Liver (tissue), 8 donors: ENCODE measurements at regions not wholly inside any gene's neighbourhood (a gene's known extent, or its start where the extent isn't known, plus 50 kb on each side); places are given as distances from the start of the nearest gene placed in this dataset.
A peak's percentile ranks its signal among the peaks of the same experiment; 100 is the strongest.

Experiments used
- DNase-seq: peaks from one replicate; pipeline ENCODE4 v3.0.0-alpha.2; 2017; ENCODE audit warnings: low spot score
- H3K27ac ChIP-seq, 2 donors: one replicate each; pipeline ENCODE4 v1.7.0; 2013; ENCODE audit warnings: inconsistent platforms in 2 of 2, low read length in 2 of 2, control low read depth in 1 of 2, low read depth in 1 of 2, mild to moderate bottlenecking in 1 of 2
- H3K27me3 ChIP-seq, 4 donors: one replicate each; pipeline versions ENCODE4 v1.6.1 to v1.7.0; 2013; ENCODE audit warnings: low read length in 3 of 4, inconsistent platforms in 1 of 4, mild to moderate bottlenecking in 1 of 4, moderate library complexity in 1 of 4; ENCODE audit not compliant: control insufficient read depth in 4 of 4, insufficient read depth in 4 of 4
- H3K36me3 ChIP-seq, 4 donors: one replicate each; pipeline versions ENCODE4 v1.6.1 to v1.7.0; 2013; ENCODE audit warnings: low read length in 3 of 4, mild to moderate bottlenecking in 3 of 4, low read depth in 1 of 4, moderate library complexity in 1 of 4; ENCODE audit not compliant: control insufficient read depth in 4 of 4, insufficient read depth in 3 of 4
- H3K4me1 ChIP-seq, 4 donors: one replicate each; pipeline versions ENCODE4 v1.6.1 to v1.7.0; 2013; ENCODE audit warnings: low read length in 3 of 4, mild to moderate bottlenecking in 3 of 4, moderate library complexity in 1 of 4; ENCODE audit not compliant: control insufficient read depth in 4 of 4, insufficient read depth in 4 of 4
- H3K4me3 ChIP-seq, 3 donors: one replicate each; pipeline versions ENCODE4 v1.6.1 to v1.7.0; 2013; ENCODE audit warnings: low read length in 3 of 3, control low read depth in 1 of 3, low read depth in 1 of 3, mild to moderate bottlenecking in 1 of 3
- H3K9ac ChIP-seq, 2 donors: one replicate each; pipeline ENCODE4 v1.7.0; 2013; ENCODE audit warnings: low read length in 2 of 2, mild to moderate bottlenecking in 2 of 2, moderate library complexity in 2 of 2, control low read depth in 1 of 2, low read depth in 1 of 2
- H3K9me3 ChIP-seq, 4 donors: one replicate each; pipeline versions ENCODE4 v1.6.1 to v1.7.0; 2013; ENCODE audit warnings: low read length in 3 of 4; ENCODE audit not compliant: control insufficient read depth in 4 of 4
- EGR1 ChIP-seq, 2 donors: IDR thresholded peaks; 2 replicates each; pipeline ENCODE4 v1.6.1; 2016 to 2018; ENCODE audit warnings: antibody characterized with exemption in 2 of 2, low read depth in 2 of 2
- FOXA1 ChIP-seq: IDR thresholded peaks from 2 replicates; pipeline ENCODE4 v1.6.1; 2016; ENCODE audit warnings: antibody characterized with exemption
- FOXA2 ChIP-seq: IDR thresholded peaks from 2 replicates; pipeline ENCODE4 v1.6.1; 2016; ENCODE audit warnings: antibody characterized with exemption
- GABPA ChIP-seq, 2 donors: IDR thresholded peaks in 1 of 2; conservative IDR thresholded peaks in 1 of 2; 2 replicates each; pipeline ENCODE4 v1.6.1; 2016; ENCODE audit warnings: antibody characterized with exemption in 2 of 2, mild to moderate bottlenecking in 1 of 2, moderate library complexity in 1 of 2
- HNF4A ChIP-seq, 2 donors: conservative IDR thresholded peaks; 2 replicates each; pipeline ENCODE4 v1.6.1; 2016; ENCODE audit warnings: antibody characterized with exemption in 2 of 2, mild to moderate bottlenecking in 2 of 2
- HNF4G ChIP-seq: IDR thresholded peaks from 2 replicates; pipeline ENCODE4 v1.6.1; 2016; ENCODE audit warnings: antibody characterized with exemption
- JUND ChIP-seq, 2 donors: IDR thresholded peaks; 2 replicates each; pipeline ENCODE4 v1.6.1; 2016; ENCODE audit warnings: antibody characterized with exemption in 2 of 2
- NR2F2 ChIP-seq: IDR thresholded peaks from 2 replicates; pipeline ENCODE4 v1.6.1; 2016; ENCODE audit warnings: antibody characterized with exemption
- RAD21 ChIP-seq, 2 donors: IDR thresholded peaks; 2 replicates each; pipeline ENCODE4 v1.6.1; 2016; ENCODE audit warnings: antibody characterized with exemption in 2 of 2, mild to moderate bottlenecking in 2 of 2
- RXRA ChIP-seq, 2 donors: IDR thresholded peaks; 2 replicates each; pipeline ENCODE4 v1.6.1; 2017 to 2018; ENCODE audit warnings: antibody characterized with exemption in 2 of 2, mild to moderate bottlenecking in 1 of 2
- SP1 ChIP-seq: IDR thresholded peaks from 2 replicates; pipeline ENCODE4 v1.6.1; 2018; ENCODE audit warnings: antibody characterized with exemption, mild to moderate bottlenecking
- TAF1 ChIP-seq: conservative IDR thresholded peaks from 2 replicates; pipeline ENCODE4 v1.6.1; 2016; ENCODE audit warnings: antibody characterized with exemption, mild to moderate bottlenecking
- YY1 ChIP-seq: IDR thresholded peaks from 2 replicates; pipeline ENCODE4 v1.6.1; 2016; ENCODE audit warnings: antibody characterized with exemption, mild to moderate bottlenecking
- WGBS: extraction: QIAGEN DNeasy Blood & Tissue Kit; methylation state at CpG from one replicate; pipeline ENCODE4 v1.1.7; 2013; 5-methylcytosine and 5-hydroxymethylcytosine counted together
- TF ChIP-seq, protein P1 (sequence below): IDR thresholded peaks from 2 replicates; pipeline ENCODE4 v1.6.1; 2016; ENCODE audit warnings: antibody characterized with exemption
- TF ChIP-seq, protein P2 (sequence below): IDR thresholded peaks from 2 replicates; pipeline ENCODE4 v1.6.1; 2016; ENCODE audit warnings: antibody characterized with exemption
- TF ChIP-seq, protein P3 (sequence below): fragments of 150-350 bp; IDR thresholded peaks from 2 replicates; pipeline ENCODE4 v1.5.1; 2017; ENCODE audit warnings: improper control_type of control experiment, low read depth, low read length; ENCODE audit not compliant: missing input control
- TF ChIP-seq, protein P4 (sequence below): IDR thresholded peaks from 2 replicates; pipeline ENCODE4 v1.6.1; 2016; ENCODE audit warnings: antibody characterized with exemption
- TF ChIP-seq, protein P5 (sequence below): IDR thresholded peaks from 2 replicates; pipeline ENCODE4 v1.6.1; 2016; ENCODE audit warnings: antibody characterized with exemption, mild to moderate bottlenecking
- donor health status: healthy.
- donor health status: healthy.
- donor health status: healthy.
- donor health status: healthy.
- donor health status: healthy.

DNA sequence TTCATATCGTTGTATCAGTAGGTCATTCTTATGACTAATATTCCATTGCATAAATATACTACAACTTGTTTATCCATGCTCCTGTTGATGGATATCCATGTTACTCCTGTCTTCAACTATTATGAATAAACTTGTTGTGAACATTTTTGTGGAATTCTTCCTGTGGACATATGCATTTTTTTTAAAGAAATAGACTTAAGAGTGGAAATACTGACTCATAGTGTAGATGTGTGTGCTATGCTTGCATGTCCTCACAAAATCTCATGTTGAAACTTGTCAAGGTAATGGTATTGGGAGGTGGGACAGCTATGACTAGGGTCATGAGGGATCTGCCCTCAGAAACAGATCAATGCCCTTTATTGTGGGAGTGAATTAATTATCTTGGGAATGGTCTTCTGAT is 240.5 kb upstream of the PRSS58 start:
- Histone ChIP-seq H3K9me3 (no peaks in the 10 kb centered on the region), H3K9ac (no peak overlapping the region), H3K27me3 (peaks cover 0 to 5% (median under 1%) of the 10 kb centered on the region in 4 donors), H3K36me3 (no peaks in the 10 kb centered on the region), H3K4me3 (no peak overlapping the region), H3K4me1 (peaks cover 0 to 2% (median 0%) of the 10 kb centered on the region in 4 donors), H3K27ac (no peak overlapping the region)
- no peak for DNase-seq
- TF ChIP-seq NR2F2 (no peak), FOXA2 (no peak), GABPA (IDR thresholded peaks at IDR 0.05 in 1 of 2, conservative IDR thresholded peaks at IDR 0.05 in 1 of 2) (no peak), RAD21 (IDR thresholded peaks at IDR 0.05) (no peak), JUND (IDR thresholded peaks at IDR 0.05) (no peak), HNF4G (no peak), EGR1 (IDR thresholded peaks at IDR 0.05; ENCODE audit: low read depth in 2 of 2) (no peak), FOXA1 (no peak), RXRA (IDR thresholded peaks at IDR 0.05) (no peak)
- TF ChIP-seq, protein P1, sequence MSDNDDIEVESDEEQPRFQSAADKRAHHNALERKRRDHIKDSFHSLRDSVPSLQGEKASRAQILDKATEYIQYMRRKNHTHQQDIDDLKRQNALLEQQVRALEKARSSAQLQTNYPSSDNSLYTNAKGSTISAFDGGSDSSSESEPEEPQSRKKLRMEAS: no peak
- TF ChIP-seq, protein P2, sequence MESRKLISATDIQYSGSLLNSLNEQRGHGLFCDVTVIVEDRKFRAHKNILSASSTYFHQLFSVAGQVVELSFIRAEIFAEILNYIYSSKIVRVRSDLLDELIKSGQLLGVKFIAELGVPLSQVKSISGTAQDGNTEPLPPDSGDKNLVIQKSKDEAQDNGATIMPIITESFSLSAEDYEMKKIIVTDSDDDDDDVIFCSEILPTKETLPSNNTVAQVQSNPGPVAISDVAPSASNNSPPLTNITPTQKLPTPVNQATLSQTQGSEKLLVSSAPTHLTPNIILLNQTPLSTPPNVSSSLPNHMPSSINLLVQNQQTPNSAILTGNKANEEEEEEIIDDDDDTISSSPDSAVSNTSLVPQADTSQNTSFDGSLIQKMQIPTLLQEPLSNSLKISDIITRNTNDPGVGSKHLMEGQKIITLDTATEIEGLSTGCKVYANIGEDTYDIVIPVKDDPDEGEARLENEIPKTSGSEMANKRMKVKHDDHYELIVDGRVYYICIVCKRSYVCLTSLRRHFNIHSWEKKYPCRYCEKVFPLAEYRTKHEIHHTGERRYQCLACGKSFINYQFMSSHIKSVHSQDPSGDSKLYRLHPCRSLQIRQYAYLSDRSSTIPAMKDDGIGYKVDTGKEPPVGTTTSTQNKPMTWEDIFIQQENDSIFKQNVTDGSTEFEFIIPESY: no peak
- TF ChIP-seq, protein P3, sequence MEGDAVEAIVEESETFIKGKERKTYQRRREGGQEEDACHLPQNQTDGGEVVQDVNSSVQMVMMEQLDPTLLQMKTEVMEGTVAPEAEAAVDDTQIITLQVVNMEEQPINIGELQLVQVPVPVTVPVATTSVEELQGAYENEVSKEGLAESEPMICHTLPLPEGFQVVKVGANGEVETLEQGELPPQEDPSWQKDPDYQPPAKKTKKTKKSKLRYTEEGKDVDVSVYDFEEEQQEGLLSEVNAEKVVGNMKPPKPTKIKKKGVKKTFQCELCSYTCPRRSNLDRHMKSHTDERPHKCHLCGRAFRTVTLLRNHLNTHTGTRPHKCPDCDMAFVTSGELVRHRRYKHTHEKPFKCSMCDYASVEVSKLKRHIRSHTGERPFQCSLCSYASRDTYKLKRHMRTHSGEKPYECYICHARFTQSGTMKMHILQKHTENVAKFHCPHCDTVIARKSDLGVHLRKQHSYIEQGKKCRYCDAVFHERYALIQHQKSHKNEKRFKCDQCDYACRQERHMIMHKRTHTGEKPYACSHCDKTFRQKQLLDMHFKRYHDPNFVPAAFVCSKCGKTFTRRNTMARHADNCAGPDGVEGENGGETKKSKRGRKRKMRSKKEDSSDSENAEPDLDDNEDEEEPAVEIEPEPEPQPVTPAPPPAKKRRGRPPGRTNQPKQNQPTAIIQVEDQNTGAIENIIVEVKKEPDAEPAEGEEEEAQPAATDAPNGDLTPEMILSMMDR: no peak
- WGBS: 68% methylated on average over 1 of the region's 1 CpG

DNA sequence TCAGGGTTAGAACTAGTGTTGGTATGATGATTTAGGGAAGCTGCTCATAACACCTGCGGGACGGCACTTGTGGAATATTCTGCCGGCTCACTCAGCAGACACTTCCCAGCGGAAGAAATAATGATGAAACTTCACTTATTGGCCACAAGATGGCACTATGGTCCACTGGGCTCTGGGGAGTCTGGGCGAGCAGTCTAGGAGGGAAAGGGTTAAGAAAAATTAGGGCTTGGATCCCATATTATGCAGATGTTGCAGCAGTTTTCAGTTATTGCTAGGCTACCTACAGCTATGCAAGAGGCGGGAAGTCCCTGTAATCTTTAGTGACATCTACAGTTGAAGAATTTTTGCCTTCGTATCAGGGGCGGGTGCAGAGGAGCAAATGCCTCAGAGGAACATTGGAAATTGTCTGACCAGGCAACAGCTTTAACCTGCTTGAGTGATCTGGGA is 238.7 kb upstream of the PRSS58 start:
- H3K27me3 ChIP-seq: peaks cover 0 to 5% (median 0%) of the 10 kb centered on the region in 4 donors
- no peak overlapping the region for H3K4me3 ChIP-seq
- no peaks in the 10 kb centered on the region for H3K36me3 ChIP-seq
- no peak for DNase-seq
- TF ChIP-seq FOXA2: no peak
- TF ChIP-seq HNF4A (conservative IDR thresholded peaks at IDR 0.05): no peak
- TF ChIP-seq, protein P1: no peak
- TF ChIP-seq, protein P4, sequence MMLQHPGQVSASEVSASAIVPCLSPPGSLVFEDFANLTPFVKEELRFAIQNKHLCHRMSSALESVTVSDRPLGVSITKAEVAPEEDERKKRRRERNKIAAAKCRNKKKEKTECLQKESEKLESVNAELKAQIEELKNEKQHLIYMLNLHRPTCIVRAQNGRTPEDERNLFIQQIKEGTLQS: peak; percentile 23
- TF ChIP-seq RAD21 (IDR thresholded peaks at IDR 0.05): peak; percentile 52 to 71
- no peak for TF ChIP-seq JUND (IDR thresholded peaks at IDR 0.05)
- no peak for TF ChIP-seq SP1
- no peak for TF ChIP-seq TAF1
- TF ChIP-seq, protein P2: no peak
- no peak for TF ChIP-seq GABPA (IDR thresholded peaks at IDR 0.05 in 1 of 2, conservative IDR thresholded peaks at IDR 0.05 in 1 of 2)
- no peak for TF ChIP-seq FOXA1
- no peak for TF ChIP-seq NR2F2
- no peak for TF ChIP-seq YY1
- no peak for TF ChIP-seq EGR1 (IDR thresholded peaks at IDR 0.05; ENCODE audit: low read depth in 2 of 2)
- TF ChIP-seq, protein P5, sequence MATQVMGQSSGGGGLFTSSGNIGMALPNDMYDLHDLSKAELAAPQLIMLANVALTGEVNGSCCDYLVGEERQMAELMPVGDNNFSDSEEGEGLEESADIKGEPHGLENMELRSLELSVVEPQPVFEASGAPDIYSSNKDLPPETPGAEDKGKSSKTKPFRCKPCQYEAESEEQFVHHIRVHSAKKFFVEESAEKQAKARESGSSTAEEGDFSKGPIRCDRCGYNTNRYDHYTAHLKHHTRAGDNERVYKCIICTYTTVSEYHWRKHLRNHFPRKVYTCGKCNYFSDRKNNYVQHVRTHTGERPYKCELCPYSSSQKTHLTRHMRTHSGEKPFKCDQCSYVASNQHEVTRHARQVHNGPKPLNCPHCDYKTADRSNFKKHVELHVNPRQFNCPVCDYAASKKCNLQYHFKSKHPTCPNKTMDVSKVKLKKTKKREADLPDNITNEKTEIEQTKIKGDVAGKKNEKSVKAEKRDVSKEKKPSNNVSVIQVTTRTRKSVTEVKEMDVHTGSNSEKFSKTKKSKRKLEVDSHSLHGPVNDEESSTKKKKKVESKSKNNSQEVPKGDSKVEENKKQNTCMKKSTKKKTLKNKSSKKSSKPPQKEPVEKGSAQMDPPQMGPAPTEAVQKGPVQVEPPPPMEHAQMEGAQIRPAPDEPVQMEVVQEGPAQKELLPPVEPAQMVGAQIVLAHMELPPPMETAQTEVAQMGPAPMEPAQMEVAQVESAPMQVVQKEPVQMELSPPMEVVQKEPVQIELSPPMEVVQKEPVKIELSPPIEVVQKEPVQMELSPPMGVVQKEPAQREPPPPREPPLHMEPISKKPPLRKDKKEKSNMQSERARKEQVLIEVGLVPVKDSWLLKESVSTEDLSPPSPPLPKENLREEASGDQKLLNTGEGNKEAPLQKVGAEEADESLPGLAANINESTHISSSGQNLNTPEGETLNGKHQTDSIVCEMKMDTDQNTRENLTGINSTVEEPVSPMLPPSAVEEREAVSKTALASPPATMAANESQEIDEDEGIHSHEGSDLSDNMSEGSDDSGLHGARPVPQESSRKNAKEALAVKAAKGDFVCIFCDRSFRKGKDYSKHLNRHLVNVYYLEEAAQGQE: no peak
- no peak for TF ChIP-seq HNF4G
- no peak for TF ChIP-seq RXRA (IDR thresholded peaks at IDR 0.05)
- TF ChIP-seq, protein P3: peak; percentile 53
- peaks cover 0 to 2% (median 0%) of the 10 kb centered on the region in 4 donors for H3K4me1 ChIP-seq
- no peak overlapping the region for H3K27ac ChIP-seq
- WGBS: 15% methylated on average over 8 of the region's 8 CpGs
- no peak overlapping the region for H3K9ac ChIP-seq
- no peaks in the 10 kb centered on the region for H3K9me3 ChIP-seq
